ENCODE measurements at regions not wholly inside any gene's neighbourhood (a gene's known extent, or its start where the extent isn't known, plus 50 kb on each side); places are given as distances from the start of the nearest gene placed in this dataset.

DNA sequence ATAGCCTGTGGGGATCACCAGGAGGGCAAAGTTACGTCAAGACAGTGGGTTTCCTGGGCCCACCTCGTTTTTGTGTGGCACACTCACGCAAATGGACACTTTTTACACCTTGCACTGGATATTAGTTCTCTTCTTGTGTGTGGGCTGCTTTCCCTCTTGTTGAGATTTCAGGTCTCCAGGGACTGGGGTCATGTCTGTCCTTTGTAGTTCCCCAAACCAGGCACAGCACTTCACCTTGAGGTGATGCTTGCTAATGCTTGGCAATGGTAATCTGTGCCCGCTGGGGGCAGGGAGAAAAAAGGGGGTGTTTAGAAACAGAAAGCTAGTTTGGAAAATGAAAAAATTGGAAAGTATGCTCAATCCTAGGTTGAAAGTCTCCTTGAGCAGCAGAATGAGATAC lies 195.3 kb downstream of the PTEN start:
- no peak for DNase-seq (ENCODE audit: extremely low read depth in 1 of 2, low read depth in 1 of 2)

DNA sequence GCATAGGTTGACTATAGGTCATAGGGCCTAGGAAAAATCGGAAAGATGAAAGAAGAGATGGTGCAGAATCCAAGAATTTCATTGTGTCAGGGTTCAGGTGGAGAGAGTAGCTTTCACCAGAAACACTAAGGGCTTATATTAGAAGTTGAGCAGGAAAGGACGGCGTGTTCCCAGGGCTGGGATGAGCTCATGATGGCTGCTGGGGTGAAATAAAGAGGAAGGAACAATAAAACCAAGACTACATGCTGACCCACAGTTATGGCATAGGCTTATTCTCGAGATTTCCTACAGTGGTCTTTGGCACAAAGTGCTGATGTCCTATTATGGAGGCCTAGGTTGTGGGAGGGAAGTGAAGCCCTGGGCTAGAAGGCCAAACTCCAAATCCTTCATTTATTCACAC lies 195.8 kb downstream of the PTEN start:
- no peak for DNase-seq (ENCODE audit: extremely low read depth in 1 of 2, low read depth in 1 of 2)

DNA sequence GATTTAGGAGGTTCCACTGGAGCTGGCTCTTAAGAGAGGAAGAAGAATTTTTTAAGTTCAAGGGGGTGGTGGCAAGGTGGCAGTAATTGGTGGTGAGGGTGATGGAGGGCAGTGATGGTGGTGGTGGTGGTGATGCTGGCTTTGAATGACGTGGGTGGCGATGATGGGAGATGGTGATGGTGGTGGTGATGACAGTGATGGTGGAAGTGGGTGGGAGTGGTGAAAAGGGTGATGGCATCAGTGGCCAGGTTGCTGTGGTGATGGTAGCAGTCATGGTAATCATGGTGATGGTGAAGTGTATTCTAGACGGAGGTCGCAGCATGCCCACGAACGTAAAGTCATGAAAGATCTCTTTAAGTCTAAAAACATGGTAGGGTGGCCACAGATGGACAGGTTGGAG lies 197.3 kb downstream of the PTEN start:
- DNase-seq (ENCODE audit: extremely low read depth in 1 of 2, low read depth in 1 of 2) = no peak

DNA sequence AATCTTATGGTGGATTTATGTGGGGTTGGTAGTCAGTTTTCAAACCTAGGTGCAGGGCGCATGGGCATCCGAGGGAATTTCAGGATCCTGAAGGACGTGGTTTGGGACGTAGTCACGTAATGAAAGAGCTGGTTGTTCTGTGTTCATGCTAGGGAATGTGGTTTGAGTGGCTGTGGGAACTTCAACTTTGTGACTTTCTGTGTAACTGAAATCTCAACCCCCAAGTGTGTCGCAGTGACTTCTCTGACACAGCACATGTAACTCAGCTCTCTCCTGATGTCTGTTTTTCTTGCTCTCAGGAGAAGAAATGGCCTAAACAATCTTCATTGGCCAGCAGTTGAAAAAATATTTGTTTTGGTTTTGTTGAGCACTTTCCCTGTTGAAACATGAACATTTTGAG lies 199.0 kb downstream of the PTEN start:
- DNase-seq (ENCODE audit: extremely low read depth in 1 of 2, low read depth in 1 of 2) = no peak

DNA sequence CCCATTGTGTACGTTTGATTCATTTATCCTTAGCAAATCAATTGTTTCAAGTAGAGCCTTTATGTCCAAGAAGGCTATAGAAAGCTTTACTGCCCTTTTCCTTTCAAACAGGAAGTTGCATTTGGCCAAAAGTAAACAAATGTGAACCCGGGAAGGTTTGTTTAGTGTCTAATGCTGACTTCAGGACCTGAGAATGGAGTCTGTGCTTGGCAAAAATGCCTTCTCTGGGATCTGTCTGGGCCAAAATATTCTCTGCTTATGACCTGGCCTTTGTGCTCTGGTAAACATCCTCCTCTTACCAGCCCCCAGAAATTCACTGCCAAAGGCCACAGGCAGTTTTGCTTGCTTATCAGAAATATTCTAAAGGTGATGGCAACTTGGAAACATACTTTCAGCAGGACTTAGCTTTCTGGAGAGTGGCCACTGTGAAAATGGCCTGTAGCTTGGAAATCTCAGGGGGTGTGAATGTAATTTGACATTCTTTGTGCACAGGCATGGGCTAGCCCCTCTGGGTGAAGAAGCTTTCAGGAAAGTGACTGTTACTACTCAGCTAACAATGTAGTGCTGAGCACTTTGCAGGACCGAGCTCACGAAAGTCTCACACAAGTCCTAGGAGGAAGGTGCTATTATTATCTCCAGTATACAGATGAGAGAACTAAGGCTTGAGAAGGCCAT lies 199.5 kb downstream of the PTEN start:
- DNase-seq (ENCODE audit: extremely low read depth in 1 of 2, low read depth in 1 of 2) = no peak

DNA sequence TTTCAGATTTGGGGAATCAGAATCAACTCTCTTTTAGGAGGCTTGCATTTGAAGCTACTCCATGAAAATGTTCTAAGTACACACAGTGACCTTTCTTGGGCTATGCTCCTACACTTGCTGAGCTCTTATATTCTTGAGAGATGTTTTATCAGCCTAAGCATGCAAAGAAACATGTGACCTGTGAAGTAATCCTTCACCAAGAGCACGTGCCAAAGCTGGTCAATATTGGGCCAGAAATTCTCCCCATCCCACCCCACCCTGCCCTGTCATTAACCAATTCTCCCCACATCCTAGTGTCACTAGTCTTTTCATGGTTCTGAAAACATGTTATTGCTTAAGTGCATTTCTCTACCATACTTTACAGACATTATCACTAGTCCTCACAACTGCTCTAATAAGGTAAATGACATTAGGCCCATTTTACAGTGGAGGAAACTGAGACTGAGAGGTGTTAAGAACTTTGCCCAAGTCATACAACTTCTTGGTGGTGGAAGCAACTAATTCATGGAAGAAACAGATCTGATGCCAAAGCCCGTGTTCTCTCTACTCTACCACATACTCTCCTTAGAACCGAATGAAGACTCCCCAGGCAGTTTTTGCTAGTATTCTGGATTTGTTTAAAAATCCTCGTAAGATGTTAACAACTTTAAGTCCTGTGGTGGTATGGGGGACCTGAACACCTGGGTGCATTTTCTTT lies 200.6 kb downstream of the PTEN start:
- no peak for DNase-seq (ENCODE audit: extremely low read depth in 1 of 2, low read depth in 1 of 2)

DNA sequence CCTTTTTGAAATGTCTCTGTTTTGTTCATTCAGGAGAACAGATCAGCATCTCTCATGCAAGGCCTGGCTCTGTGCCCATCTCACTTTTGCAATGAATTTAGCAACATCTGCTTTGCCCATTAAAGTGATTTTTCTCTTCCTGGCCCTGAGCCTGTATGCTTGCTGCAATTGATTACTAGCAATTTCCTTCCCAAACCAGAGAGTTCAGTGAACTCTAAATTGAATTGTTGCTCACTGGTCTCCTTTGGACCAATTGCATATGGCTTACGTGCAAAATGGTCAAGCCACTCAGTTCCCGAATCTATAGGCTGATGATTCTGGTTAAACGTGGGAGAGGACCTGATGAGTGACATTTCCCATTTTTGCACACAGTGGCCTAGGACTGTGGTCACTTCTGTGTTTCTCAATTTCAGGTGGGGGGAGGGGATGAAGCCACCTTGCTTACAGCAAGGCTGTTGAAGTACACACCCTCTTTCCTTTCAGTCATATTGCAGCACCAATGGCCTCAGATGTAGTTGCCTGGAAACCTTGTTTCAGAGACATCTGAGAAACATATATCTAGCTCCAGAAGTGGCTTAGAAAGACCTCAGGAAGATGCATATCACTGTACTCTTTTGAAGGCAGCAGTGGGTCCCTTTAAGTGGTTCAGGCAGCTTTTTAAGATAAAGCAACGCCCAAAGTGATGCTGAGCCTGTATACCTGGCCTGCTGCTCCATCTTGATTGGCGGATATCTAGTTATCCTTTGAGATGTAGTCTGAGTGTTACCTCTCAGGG lies 201.4 kb downstream of the PTEN start:
- DNase-seq (ENCODE audit: extremely low read depth in 1 of 2, low read depth in 1 of 2) = no peak

DNA sequence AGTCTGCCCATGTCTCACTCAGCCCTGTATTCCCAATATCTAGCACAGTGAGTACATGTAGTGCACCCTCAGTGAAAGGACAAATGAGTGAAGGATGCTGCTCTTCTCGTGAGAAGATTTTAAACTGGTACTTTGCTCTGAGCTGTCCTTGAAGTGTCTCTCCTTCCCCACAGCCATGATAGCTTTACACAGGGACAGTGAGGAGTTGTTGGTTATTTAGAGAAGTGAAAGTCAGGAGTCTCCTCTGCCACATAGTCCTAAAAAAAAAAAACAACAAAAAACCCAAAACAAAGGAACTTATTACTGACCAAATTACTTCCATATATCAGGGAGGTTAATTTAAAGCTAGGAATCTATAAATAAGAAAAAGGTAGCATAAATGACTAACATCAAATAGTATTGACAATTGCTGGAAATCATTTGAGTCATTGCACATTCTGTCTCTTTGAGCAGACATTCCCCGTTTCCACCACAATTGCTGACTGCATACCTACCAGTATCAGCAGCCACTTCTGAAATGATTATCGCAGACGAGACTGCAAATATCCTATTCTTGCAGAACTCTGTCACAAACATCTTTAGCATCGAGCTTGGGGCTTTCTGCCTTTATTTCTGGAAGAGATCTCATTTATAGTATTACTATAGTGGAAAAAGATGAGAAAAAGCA lies 202.1 kb downstream of the PTEN start:
- no peak for DNase-seq (ENCODE audit: extremely low read depth in 1 of 2, low read depth in 1 of 2)

DNA sequence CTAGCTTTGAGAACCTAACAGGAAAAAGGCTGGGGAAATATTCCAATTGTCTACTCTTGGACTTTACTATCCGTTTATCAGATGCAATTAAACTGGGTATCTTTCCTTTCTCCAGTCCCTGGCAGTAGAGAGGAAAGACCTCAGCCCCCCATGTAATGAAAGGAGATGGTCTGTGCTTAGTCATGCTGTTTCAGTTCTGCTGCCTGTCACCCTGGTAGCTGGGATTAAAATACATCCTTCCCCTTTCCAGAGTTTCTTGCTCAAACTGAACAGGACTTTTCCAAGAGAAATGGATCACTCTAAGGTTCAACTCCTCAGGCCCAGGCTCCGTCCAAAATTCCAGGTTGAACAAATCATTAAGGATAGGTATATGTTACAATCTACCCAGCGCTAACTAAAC lies 202.9 kb downstream of the PTEN start:
- no peak for DNase-seq (ENCODE audit: extremely low read depth in 1 of 2, low read depth in 1 of 2)

DNA sequence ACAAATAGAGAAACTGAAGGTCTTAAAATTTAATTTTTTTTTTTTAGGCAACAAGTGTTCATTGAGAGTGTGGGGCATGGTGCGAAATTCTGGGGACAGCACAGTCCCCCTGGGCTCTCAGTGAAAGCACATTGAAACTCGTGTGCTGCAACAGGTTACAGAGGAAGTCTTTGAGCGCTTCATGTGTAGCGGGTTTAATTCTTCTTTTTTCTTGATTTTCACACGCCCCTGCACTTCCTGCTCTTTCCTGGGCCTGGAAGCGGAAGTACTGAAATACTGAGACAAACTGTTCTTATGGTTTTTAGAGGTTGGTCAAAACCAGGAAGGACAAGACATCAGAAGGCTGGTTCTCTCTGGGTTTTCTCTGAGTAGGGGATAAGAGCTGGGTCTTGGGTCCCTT lies 203.5 kb downstream of the PTEN start:
- DNase-seq (ENCODE audit: extremely low read depth in 1 of 2, low read depth in 1 of 2) = no peak

DNA sequence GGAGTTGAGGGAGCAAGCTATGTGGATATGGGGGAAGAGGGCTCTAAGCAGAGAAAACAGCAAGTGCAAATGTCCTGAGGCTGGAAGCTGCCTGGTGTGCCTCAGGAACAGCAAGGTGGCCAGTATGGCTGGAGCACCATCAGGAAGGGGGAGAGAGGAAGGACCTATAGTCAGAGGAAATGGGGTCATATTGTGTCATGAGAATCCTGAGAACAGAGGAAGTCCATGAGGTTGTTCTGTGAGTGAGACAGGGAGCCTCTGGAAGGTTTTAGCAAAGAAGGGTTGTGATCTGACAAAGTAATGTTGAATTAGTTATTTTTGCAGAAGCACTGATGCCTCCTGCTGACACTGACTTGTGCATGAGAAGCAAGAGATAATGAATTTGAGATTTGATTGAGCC lies 204.3 kb downstream of the PTEN start:
- no peak for DNase-seq (ENCODE audit: extremely low read depth in 1 of 2, low read depth in 1 of 2)

DNA sequence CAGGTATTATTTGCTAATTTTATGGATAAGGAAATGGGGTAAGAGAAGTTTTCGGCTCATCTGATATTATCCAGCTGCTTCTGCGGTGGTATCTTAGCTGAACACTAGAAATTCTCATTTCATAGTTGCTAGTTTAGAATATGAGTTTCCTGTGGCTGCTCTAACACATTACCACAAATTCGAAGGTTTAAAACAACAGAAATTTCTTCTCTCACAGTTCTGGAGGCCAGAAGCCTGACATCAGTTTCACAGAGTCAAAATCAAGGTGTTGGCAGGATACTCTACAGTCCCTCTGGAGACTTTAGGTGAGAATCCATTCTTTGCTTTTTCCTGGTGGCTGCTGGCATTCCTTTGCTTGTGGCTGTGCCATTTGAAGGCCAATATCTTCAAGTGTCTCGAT lies 205.9 kb downstream of the PTEN start:
- no peak for DNase-seq (ENCODE audit: extremely low read depth in 1 of 2, low read depth in 1 of 2)

DNA sequence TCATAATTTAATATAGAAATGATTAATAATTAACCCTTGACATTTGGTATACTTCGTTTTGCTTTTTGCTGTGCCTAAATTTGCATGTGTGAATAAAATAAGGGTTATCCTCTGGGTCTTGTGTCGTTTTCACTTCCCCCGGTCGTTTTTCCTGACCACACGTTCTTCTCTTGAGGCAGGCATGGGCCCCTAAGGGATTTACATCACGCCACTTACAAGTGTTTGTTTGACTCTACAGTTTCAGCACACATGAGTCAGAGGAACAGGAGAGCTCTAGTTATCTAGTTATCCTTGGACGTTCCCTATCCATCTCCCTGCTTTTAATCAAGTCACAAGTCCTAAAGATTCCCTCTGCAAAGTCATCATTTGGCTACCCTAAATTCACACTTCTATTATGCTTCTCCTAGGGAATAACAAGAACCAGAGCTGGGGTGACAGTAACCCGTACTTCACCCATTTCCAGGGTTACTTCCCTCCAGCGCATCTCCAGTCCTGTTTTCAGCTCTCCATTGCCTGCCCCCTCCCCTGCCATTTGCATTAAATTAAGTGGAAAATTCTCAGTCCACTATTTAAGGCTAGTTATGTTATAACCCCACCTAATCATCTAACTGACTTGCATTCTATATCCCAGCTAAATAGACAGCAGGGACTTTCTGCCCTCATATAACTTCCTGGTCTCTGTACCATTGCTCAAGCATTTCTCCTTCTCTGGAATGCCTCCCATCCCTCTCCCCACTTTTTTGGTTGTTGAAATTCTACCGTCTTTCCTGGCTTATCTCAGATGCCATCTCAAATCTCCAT lies 206.9 kb downstream of the PTEN start:
- no peak for DNase-seq (ENCODE audit: extremely low read depth in 1 of 2, low read depth in 1 of 2)

DNA sequence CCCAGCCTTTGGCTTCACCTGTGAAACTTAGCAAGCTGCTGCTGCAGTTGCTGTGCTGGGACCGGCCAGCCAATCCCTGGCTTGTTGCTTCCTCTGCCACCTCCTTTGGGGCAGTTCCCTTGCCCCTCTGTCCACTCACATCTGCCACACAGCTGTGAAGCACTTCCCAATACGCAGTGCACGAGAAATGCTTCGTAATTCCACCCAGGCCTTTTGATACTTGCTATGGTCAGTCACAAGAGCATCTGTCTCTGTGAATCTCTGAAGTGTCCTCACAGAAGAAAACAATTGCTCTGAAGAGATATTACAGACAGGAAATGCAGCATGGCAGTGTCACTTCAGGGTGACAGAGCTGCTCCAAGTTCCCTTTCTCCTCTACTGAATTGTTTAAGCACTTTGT lies 208.5 kb downstream of the PTEN start:
- no peak for DNase-seq (ENCODE audit: extremely low read depth in 1 of 2, low read depth in 1 of 2)

DNA sequence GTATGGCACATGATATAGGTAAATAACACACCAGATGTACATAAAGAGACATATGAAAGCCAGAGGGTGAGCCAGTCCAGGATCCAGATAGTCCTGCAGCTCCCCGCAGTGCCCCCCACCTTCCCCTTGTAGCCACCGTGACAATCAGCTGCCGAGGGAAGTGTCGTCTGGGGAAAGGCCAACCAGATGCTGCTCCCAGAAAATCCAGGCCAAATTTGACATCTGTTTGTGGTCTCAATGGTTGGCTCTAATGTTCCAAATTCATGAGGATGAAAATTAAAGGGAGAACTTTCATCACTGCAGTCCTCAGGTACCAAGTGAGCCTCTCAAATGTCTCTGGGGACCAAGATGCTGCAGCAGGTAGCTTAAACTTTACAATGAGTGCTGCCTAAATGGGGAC lies 210.3 kb downstream of the PTEN start:
- DNase-seq (ENCODE audit: extremely low read depth in 1 of 2, low read depth in 1 of 2) = no peak

DNA sequence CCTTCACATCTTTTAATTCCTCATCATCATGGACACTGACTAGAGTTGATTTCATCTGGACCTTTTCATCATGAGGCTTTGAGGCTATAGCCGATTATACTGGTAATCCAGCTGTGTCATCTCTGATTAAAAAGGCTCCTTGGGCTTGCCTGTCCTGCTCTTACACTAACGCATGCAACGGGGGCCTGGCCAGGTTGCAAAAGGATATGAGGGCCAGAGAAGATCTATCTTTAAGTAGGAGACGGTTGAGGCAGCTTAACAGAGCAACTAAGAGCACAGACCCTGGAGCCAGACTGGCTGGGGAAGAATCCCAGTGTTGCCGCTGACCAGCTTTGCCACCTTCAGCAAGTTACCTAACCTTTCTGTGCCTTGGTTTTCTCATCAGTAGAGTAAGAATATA lies 211.5 kb downstream of the PTEN start:
- no peak for DNase-seq (ENCODE audit: extremely low read depth in 1 of 2, low read depth in 1 of 2)

DNA sequence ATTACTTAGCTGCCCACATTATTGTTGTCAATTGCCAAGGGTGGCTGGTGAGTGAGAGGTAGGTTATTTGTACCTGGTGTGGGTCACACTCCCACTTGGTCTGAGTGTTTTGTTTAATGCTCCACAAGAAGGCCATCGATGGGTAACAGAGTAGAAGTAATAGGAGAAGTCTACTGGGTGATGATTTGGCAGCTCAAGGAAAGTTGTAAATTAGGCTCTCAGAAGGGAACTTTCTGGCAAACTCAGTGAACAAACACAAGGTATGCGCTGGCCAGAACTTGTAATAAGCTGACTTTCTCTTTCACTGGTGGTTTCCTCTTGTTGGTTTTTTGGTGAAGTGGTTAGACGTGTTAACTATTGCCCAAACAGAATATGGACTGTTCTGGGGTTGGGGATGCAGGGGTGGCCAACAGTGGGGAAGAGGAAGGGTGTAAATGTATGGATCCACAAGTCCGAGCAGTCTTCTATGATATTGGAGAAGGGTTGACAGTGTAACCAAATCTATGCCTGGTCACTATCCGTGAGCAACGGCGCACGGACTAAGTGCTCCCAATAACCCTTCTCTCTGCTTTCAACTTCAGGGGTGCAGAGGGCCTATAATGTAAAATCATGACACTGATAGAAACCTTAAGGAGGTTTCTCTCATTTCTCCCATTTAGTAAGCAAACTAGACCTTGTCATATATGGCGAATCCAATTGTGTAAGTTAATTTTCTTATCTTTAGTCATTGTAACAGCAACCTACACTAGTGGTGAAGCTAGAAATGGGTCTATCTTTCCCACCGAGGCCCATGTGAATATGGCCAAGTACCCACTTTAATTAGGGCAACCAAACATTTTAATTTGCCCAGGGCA lies 212.8 kb downstream of the PTEN start:
- DNase-seq (ENCODE audit: extremely low read depth in 1 of 2, low read depth in 1 of 2) = no peak

DNA sequence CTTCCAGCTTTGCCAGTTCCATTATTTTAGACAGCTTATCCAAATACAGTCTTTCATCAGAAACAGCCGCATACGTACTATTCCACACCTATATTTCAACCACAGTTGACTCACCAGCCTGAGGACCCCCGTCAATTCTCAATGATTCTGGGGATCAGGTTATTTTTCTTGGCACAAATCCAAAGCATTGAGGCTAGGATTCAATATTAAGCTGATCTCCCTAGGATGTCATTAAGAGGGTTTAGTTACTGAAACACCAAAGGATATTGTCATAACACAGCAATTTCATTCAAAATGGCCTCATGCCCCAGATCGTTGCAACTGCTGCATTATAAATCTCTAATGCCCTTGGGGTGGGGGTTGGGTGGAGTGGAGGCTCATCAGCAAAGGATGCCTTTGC lies 214.6 kb downstream of the PTEN start:
- no peak for DNase-seq (ENCODE audit: extremely low read depth in 1 of 2, low read depth in 1 of 2)

DNA sequence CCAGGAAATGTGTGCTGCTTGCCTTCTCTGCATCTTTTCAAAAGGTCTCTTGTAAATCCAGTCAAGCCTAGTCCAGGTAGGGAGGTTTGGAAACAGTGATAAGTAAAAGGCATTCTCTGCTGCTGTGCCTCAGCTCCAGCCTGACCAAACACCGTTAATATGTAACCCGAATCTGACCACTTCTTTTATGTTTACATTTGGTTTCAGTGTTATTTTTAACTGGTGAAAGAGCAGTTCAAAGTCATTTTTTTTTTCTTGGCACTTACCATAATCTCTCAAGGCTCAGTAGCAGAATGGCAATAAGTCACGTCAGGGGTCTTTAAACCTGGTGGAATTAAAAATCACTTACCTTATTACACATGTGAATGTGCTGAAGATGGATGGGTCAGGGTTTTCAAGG lies 216.8 kb downstream of the PTEN start:
- DNase-seq (ENCODE audit: extremely low read depth in 1 of 2, low read depth in 1 of 2) = no peak
